BJ (cell line): ENCODE measurements at regions not wholly inside any gene's neighbourhood (a gene's known extent, or its start where the extent isn't known, plus 50 kb on each side); places are given as distances from the start of the nearest gene placed in this dataset.

Experiments
- CTCF ChIA-PET: fragments of 350-600 bp; formaldehyde crosslinking; extraction: SDS; loops from one replicate; lab custom pipeline; 2021; ENCODE audit warnings: antibody characterized with exemption, inconsistent platforms; lab: Yijun Ruan, JAX
- POLR2A ChIA-PET: fragments of 300-600 bp; sonication (Branson Sonifier 250); formaldehyde crosslinking; extraction: SDS; loops from one replicate; lab custom pipeline; 2021; ENCODE audit warnings: antibody characterized with exemption; lab: Charles Lee
- DNase-seq: peaks from one replicate; pipeline ENCODE4 v3.0.0-alpha.2; 2011; ENCODE audit warnings: low read depth
- H3K27me3 ChIP-seq: 2 replicates; pipeline ENCODE4 v1.6.0; 2011; ENCODE audit warnings: low read length; ENCODE audit not compliant: control insufficient read depth, insufficient read depth
- H3K36me3 ChIP-seq: 2 replicates; pipeline ENCODE4 v1.5.1; 2011; ENCODE audit warnings: low read length; ENCODE audit not compliant: control insufficient read depth, insufficient read depth
- H3K4me3 ChIP-seq: 2 replicates; pipeline ENCODE4 v1.5.1; 2011; ENCODE audit warnings: low read depth, mild to moderate bottlenecking, control low read depth, low read length
- TF ChIP-seq, protein P1 (sequence below): IDR thresholded peaks from 2 replicates; pipeline ENCODE4 v1.5.1; 2011; ENCODE audit warnings: low read depth, mild to moderate bottlenecking, control low read depth, inconsistent platforms, low read length, moderate library complexity; ENCODE audit not compliant: insufficient read depth

GRCh38 chr4:143109376-143109775 is 75.3 kb upstream of the USP38 start:
- no peaks in the 10 kb centered on the region for H3K36me3 ChIP-seq
- TF ChIP-seq, protein P1, sequence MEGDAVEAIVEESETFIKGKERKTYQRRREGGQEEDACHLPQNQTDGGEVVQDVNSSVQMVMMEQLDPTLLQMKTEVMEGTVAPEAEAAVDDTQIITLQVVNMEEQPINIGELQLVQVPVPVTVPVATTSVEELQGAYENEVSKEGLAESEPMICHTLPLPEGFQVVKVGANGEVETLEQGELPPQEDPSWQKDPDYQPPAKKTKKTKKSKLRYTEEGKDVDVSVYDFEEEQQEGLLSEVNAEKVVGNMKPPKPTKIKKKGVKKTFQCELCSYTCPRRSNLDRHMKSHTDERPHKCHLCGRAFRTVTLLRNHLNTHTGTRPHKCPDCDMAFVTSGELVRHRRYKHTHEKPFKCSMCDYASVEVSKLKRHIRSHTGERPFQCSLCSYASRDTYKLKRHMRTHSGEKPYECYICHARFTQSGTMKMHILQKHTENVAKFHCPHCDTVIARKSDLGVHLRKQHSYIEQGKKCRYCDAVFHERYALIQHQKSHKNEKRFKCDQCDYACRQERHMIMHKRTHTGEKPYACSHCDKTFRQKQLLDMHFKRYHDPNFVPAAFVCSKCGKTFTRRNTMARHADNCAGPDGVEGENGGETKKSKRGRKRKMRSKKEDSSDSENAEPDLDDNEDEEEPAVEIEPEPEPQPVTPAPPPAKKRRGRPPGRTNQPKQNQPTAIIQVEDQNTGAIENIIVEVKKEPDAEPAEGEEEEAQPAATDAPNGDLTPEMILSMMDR = no peak
- ChIA-PET CTCF (no interaction called here), POLR2A (no interaction called here)
- DNase-seq = no peak
- H3K4me3 ChIP-seq = no peak overlapping the region
- H3K27me3 ChIP-seq = no peaks in the 10 kb centered on the region

DNA sequence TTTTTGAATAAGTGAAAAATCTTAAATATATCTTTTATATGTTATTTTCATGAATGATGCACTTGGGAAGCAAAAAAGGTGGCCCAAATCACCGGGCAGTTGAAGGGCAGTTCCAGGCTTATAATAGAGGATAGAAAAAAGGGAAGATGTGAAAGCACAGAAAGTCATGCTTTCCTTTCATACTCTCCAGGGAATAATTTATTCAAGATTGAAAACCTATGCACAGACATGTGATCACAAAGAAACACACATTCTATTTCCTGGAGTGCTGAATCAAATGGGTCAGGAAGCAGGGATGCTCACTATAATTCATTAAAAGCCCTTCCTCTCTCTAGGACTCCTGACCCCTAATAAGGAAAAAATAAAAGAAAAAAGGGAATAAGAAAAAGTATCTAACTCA is 66.1 kb upstream of the USP38 start:
- TF ChIP-seq, protein P1 = no peak
- no peaks in the 10 kb centered on the region for H3K27me3 ChIP-seq
- ChIA-PET CTCF (no interaction called here), POLR2A (no interaction called here)
- no peaks in the 10 kb centered on the region for H3K36me3 ChIP-seq
- no peak for DNase-seq
- no peak overlapping the region for H3K4me3 ChIP-seq

DNA sequence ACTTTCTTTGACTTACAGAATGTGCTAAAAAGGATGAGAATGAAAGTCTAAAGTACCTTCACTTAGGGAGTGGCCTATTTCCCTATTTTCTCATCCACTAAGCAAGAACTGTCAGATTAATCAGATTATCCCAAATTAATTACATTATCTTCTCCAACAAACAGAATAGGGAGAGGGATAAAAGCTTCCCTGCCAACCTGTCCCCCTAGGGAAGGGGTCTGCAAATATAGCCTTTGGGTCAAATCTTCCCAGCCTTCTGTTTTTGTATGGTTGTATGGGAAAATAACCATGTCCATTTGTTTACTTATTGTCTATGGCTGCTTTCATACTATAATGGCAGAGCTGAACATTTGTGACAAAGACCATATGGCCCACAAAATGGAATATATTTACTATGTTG is 57.1 kb upstream of the USP38 start:
- no peak for DNase-seq
- TF ChIP-seq, protein P1 = no peak
- POLR2A ChIA-PET = no interaction called here
- H3K27me3 ChIP-seq = peaks cover 1% of the 10 kb centered on the region; the same call in 1 of the 2 replicates
- CTCF ChIA-PET = no interaction called here
- no peaks in the 10 kb centered on the region for H3K36me3 ChIP-seq
- H3K4me3 ChIP-seq = no peak overlapping the region

- Histone ChIP-seq H3K27me3 (no peaks in the 10 kb centered on the region), H3K4me3 (no peak overlapping the region), H3K36me3 (no peaks in the 10 kb centered on the region)
- POLR2A ChIA-PET = no interaction called here
- CTCF ChIA-PET = no interaction called here
- no peak for DNase-seq
- TF ChIP-seq, protein P1 = no peak
These were observed 50.7 kb upstream of the USP38 start for GRCh38 chr4:143133977-143134376.
